OCI-LY7 (cell line): ENCODE measurements at regions not wholly inside any gene's neighbourhood (a gene's known extent, or its start where the extent isn't known, plus 50 kb on each side); places are given as distances from the start of the nearest gene placed in this dataset.
"Not testable (repeated sequence)": the region's sequence is repeated elsewhere in the genome, so short reads cannot be mapped to it uniquely, and the experiment has no call there.

ENCODE experiments used
- BruUV-seq: library from RNA; stranded (reverse); fragments of 400-500 nt; replicated peaks from 2 replicates; lab custom pipeline; 2021; lab: Mats Ljungman, UMichigan
- CTCF ChIA-PET: fragments of 300-600 bp; sonication (Branson Sonifier 250); formaldehyde crosslinking; loops from one replicate; lab custom pipeline; 2022; ENCODE audit warnings: antibody characterized with exemption; ENCODE audit not compliant: unreplicated experiment; lab: Charles Lee
- POLR2A ChIA-PET: fragments of 300-600 bp; sonication (Branson Sonifier 250); formaldehyde crosslinking; loops from one replicate; lab custom pipeline; 2022; ENCODE audit warnings: antibody characterized with exemption; lab: Charles Lee
- DNase-seq: peaks from one replicate; pipeline ENCODE4 v3.0.0-alpha.2; 2015; ENCODE audit warnings: low spot score
- H2AFZ ChIP-seq: fragments of 200-600 bp; sonication (generic), shearing (Covaris generic); 2 replicates; pipeline ENCODE4 v1.6.1; 2014; ENCODE audit warnings: mild to moderate bottlenecking, antibody characterized with exemption, low read length, moderate library complexity
- H3K27ac ChIP-seq: fragments of 200-600 bp; sonication (generic); 2 replicates; pipeline ENCODE4 v1.5.1; 2014; ENCODE audit warnings: mixed run types, low read depth, mild to moderate bottlenecking, moderate library complexity, low read length, inconsistent platforms; ENCODE audit not compliant: poor library complexity, severe bottlenecking
- H3K36me3 ChIP-seq: fragments of 200-600 bp; sonication (generic); 2 replicates; pipeline ENCODE4 v1.6.1; 2014; ENCODE audit warnings: mild to moderate bottlenecking, antibody characterized with exemption, low read length, moderate library complexity, mixed read lengths; ENCODE audit not compliant: insufficient read depth
- H3K4me1 ChIP-seq: fragments of 200-600 bp; sonication (generic); 2 replicates; pipeline ENCODE4 v1.5.1; 2014; ENCODE audit warnings: mild to moderate bottlenecking, low read length; ENCODE audit not compliant: insufficient read depth, poor library complexity, severe bottlenecking
- H3K4me2 ChIP-seq: fragments of 200-600 bp; sonication (generic); 2 replicates; pipeline ENCODE4 v1.6.1; 2014; ENCODE audit warnings: mild to moderate bottlenecking, low read length
- H3K4me3 ChIP-seq: fragments of 200-600 bp; sonication (generic); 2 replicates; pipeline ENCODE4 v1.5.1; 2014; ENCODE audit warnings: mild to moderate bottlenecking, low read depth, low read length; ENCODE audit not compliant: poor library complexity, severe bottlenecking
- H3K79me2 ChIP-seq: fragments of 200-600 bp; sonication (generic); 2 replicates; pipeline ENCODE4 v1.6.1; 2016; ENCODE audit warnings: low read depth, mild to moderate bottlenecking, low read length, moderate library complexity, mixed read lengths; ENCODE audit not compliant: insufficient read depth
- H3K9me2 ChIP-seq: fragments of 200-600 bp; sonication (generic); 2 replicates; pipeline ENCODE4 v1.6.1; 2016; ENCODE audit warnings: mild to moderate bottlenecking, low read length, mixed read lengths; ENCODE audit not compliant: insufficient read depth
- H3K9me3 ChIP-seq: fragments of 200-600 bp; sonication (generic); 2 replicates; pipeline ENCODE4 v1.6.1; 2014; ENCODE audit warnings: mild to moderate bottlenecking, mixed run types, low read length, mixed read lengths
- H4K20me1 ChIP-seq: fragments of 200-600 bp; sonication (generic); 2 replicates; pipeline ENCODE4 v1.6.1; 2014; ENCODE audit warnings: mild to moderate bottlenecking, antibody characterized with exemption, low read length, moderate library complexity, mixed read lengths; ENCODE audit not compliant: insufficient read depth
- intact Hi-C: fragments of 100-400 bp; cut with micrococcal nuclease; formaldehyde crosslinking; loops from one replicate; pipeline ENCODE4 v1.10.0; 2022; ENCODE audit not compliant: unreplicated experiment

DNA sequence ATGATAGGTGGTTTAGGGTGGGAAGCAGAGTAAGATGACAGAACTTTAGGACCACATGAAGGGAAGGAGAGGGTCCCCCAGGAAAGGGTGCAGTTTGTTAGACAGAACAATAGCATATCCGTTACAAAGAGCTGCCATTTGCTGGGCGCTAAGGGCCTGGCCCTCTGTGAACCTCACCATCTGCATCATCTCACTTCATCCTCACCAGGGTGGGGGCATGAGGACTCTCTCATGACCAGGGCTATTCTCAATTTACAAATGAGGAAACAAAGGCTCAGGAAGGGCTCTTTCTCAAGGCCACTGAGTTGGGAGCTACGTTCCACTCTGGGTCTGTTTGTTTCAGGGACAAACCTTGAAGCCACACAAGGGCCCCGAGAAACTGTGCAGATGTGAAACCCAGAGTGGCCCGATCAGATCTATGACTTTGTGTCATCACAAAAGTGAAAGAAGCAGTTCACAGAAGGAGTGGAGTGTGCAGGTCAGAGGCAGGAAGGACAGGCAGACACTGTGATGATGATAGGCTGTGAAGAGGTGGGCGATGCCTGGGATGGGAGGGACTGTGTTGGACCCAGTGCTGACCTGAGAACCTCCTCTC, 304.8 kb upstream of the PLGLB2 start:
- H4K20me1 ChIP-seq, BruUV-seq, H3K4me3 ChIP-seq, H3K36me3 ChIP-seq, H2AFZ ChIP-seq, H3K4me1 ChIP-seq, CTCF ChIA-PET, DNase-seq, H3K9me3 ChIP-seq, H3K27ac ChIP-seq, intact Hi-C loops, H3K9me2 ChIP-seq, H3K4me2 ChIP-seq, H3K79me2 ChIP-seq, POLR2A ChIA-PET: not testable (repeated sequence)

DNA sequence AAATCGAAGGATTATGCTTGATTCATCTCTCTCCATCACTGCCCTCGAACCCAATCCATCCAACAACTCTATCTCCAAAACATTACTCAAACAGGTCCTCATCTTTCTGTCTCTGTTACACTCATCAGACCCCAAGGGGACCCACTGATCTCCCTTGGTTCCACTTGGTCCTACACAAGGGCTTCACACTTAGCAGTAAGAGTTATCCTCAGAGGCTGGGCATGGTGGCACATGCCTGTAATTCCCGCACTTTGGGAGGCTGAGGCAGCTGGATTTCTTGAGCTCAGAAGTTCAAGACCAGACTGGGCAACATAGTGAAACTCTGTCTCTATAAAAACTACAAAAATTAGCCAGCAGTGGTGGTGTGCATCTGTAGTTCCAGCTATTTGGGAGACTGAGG, 302.9 kb upstream of the PLGLB2 start:
- H3K36me3 ChIP-seq, CTCF ChIA-PET, H3K9me3 ChIP-seq, H3K4me1 ChIP-seq, H3K9me2 ChIP-seq, H2AFZ ChIP-seq, DNase-seq, H3K4me3 ChIP-seq, H3K27ac ChIP-seq, intact Hi-C loops, H3K4me2 ChIP-seq, H4K20me1 ChIP-seq, H3K79me2 ChIP-seq, BruUV-seq, POLR2A ChIA-PET: not testable (repeated sequence)

GRCh38 chr2:87445613-87446312, 302.1 kb upstream of the PLGLB2 start:
- H4K20me1 ChIP-seq, H3K4me3 ChIP-seq, H3K4me2 ChIP-seq, CTCF ChIA-PET, H2AFZ ChIP-seq, H3K4me1 ChIP-seq, DNase-seq, POLR2A ChIA-PET, H3K27ac ChIP-seq, H3K9me2 ChIP-seq, H3K36me3 ChIP-seq, H3K9me3 ChIP-seq, BruUV-seq, H3K79me2 ChIP-seq, intact Hi-C loops: not testable (repeated sequence)

GRCh38 chr2:87446313-87446696, 301.6 kb upstream of the PLGLB2 start:
- H3K4me3 ChIP-seq, DNase-seq, H3K4me2 ChIP-seq, intact Hi-C loops, H3K9me3 ChIP-seq, H3K79me2 ChIP-seq, CTCF ChIA-PET, BruUV-seq, H3K9me2 ChIP-seq, H3K27ac ChIP-seq, H3K36me3 ChIP-seq, H4K20me1 ChIP-seq, H3K4me1 ChIP-seq, H2AFZ ChIP-seq, POLR2A ChIA-PET: not testable (repeated sequence)

DNA sequence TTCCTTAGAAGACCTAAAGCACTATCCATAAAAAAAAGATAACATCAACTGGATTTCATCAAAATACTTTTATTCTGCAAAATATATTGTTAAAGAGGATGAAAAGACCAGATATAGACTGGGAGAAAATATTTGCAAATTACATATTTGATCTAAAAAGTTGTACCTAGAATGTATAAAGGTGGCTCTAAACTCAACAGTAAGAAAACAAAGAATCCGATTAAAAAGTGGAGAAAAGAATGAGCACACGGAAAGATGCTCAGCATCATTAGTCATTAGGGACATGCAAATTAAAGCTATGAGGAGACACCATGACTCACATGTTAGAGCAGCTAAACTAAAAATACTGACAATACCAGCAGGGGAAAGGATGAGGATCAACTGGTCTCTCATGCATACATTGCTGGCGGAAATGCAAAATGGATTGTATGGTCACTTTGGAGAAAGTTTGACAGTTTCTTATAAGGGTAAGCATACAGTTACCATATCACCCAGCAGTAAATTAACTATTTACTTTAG, 298.4 kb upstream of the PLGLB2 start:
- DNase-seq, H3K4me1 ChIP-seq, H2AFZ ChIP-seq, H3K9me3 ChIP-seq, H3K4me2 ChIP-seq, H3K36me3 ChIP-seq, H3K27ac ChIP-seq, BruUV-seq, POLR2A ChIA-PET, intact Hi-C loops, H4K20me1 ChIP-seq, H3K79me2 ChIP-seq, CTCF ChIA-PET, H3K4me3 ChIP-seq, H3K9me2 ChIP-seq: not testable (repeated sequence)

GRCh38 chr2:87452193-87452592, 295.7 kb upstream of the PLGLB2 start:
- H3K9me3 ChIP-seq, H3K4me2 ChIP-seq, BruUV-seq, DNase-seq, H3K4me3 ChIP-seq, H3K79me2 ChIP-seq, H4K20me1 ChIP-seq, CTCF ChIA-PET, POLR2A ChIA-PET, H3K27ac ChIP-seq, H3K9me2 ChIP-seq, intact Hi-C loops, H2AFZ ChIP-seq, H3K4me1 ChIP-seq, H3K36me3 ChIP-seq: not testable (repeated sequence)
